ENCODE measurements at regions not wholly inside any gene's neighbourhood (a gene's known extent, or its start where the extent isn't known, plus 50 kb on each side); places are given as distances from the start of the nearest gene placed in this dataset.

DNA sequence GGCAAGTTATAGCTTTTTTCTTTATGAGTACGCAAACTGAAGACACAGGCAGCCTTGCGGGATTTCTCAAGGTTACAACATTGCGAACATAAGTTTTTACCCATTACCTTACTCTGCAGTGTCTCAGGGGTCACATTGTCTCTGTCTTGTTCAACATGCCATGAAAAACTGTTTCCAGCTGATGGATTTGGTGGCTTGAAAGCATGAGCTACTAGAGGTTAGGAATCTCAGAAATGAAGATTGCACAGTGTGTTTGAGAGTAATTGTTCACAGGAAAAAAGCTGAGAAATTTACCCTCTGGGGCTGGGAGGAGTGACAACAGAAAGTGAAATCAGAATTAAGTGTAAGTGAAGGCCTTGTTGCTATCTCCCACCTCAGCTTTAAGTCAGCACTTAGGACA, 568.6 kb downstream of the TAFA4 start:
- Mint-ChIP-seq H3K4me1 (no peaks in the 10 kb centered on the region), H3K9me3 (no peaks in the 10 kb centered on the region), H3K27ac (no peak overlapping the region), H3K36me3 (ENCODE audit: low read depth) (no peaks in the 10 kb centered on the region), H3K4me3 (no peak overlapping the region), H3K27me3 (ENCODE audit: low read depth) (no peaks in the 10 kb centered on the region)
- TF ChIP-seq, protein P1, sequence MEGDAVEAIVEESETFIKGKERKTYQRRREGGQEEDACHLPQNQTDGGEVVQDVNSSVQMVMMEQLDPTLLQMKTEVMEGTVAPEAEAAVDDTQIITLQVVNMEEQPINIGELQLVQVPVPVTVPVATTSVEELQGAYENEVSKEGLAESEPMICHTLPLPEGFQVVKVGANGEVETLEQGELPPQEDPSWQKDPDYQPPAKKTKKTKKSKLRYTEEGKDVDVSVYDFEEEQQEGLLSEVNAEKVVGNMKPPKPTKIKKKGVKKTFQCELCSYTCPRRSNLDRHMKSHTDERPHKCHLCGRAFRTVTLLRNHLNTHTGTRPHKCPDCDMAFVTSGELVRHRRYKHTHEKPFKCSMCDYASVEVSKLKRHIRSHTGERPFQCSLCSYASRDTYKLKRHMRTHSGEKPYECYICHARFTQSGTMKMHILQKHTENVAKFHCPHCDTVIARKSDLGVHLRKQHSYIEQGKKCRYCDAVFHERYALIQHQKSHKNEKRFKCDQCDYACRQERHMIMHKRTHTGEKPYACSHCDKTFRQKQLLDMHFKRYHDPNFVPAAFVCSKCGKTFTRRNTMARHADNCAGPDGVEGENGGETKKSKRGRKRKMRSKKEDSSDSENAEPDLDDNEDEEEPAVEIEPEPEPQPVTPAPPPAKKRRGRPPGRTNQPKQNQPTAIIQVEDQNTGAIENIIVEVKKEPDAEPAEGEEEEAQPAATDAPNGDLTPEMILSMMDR (IDR thresholded peaks at IDR 0.05; ENCODE audit: unreplicated experiment in 3 of 3), result no peak

DNA sequence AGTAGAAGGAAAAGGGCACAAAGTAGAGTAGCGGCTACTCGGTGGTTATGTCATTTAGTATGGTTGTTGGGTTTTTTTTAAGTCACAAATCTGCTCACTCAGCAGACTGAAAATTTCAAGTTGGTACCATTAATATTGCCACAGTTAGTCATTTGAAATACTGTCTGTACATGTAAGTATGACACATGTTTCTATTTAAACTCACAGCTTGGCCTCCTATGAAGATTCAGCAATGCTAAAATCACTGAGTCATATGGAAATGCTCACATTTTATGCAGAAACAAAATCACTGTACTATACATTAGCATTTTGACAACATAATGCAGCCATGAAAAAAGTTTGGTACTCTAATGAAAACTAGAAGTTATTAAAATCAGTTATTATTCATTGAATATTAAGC, 571.9 kb downstream of the TAFA4 start:
- no peaks in the 10 kb centered on the region for H3K9me3 Mint-ChIP-seq
- no peak overlapping the region for H3K27ac Mint-ChIP-seq
- H3K4me1 Mint-ChIP-seq, result no peaks in the 10 kb centered on the region
- TF ChIP-seq, protein P1 (IDR thresholded peaks at IDR 0.05; ENCODE audit: unreplicated experiment in 3 of 3), result no peak
- H3K4me3 Mint-ChIP-seq, result no peak overlapping the region
- no peaks in the 10 kb centered on the region for H3K27me3 Mint-ChIP-seq (ENCODE audit: low read depth)
- no peaks in the 10 kb centered on the region for H3K36me3 Mint-ChIP-seq (ENCODE audit: low read depth)

DNA sequence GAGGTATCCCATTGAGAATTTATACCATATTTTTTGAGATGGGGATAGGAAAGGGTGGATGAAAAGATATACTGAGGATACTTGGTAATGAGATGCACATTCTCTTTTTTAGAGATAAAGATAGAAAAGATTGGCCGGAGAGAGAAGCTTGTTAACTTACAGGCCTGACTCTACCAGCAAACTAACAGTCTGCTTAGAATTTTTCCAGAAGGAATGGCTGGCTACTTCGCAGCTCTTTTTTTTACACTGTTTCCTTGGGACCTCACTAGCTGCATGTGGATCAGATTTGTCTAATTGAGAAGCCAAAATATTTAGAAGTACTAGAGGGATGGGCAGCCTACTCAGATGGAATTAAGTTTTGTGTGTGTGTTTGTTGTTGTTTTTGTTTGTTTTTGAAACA, 586.6 kb downstream of the TAFA4 start:
- Mint-ChIP-seq H3K36me3 (ENCODE audit: low read depth) (no peaks in the 10 kb centered on the region), H3K4me3 (no peak overlapping the region), H3K27ac (no peak overlapping the region), H3K4me1 (peaks cover 6% of the 10 kb centered on the region), H3K27me3 (ENCODE audit: low read depth) (no peaks in the 10 kb centered on the region), H3K9me3 (no peaks in the 10 kb centered on the region)
- TF ChIP-seq, protein P1 (IDR thresholded peaks at IDR 0.05; ENCODE audit: unreplicated experiment in 3 of 3), result no peak

DNA sequence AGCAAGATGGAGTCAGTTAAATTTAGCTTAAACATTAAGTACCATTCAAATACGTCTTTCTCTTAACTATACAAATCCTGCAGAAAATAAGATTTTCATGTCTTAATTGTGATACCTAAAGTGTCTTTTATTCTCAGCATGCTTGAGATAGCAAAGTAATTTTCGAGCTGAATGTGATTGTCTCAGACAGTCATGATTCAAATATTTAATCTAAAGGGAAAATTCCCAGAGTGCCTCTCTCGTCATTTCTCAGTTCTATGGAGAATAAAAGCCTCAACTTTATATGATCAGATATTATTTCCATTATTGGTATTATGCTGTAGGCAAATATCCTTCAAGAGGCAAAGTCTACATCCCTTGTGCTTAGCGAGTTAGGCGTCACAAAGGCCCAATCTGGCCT, 589.9 kb downstream of the TAFA4 start:
- no peak overlapping the region for H3K27ac Mint-ChIP-seq
- H3K4me1 Mint-ChIP-seq, result no peaks in the 10 kb centered on the region
- H3K36me3 Mint-ChIP-seq (ENCODE audit: low read depth), result no peaks in the 10 kb centered on the region
- no peaks in the 10 kb centered on the region for H3K9me3 Mint-ChIP-seq
- H3K4me3 Mint-ChIP-seq, result no peak overlapping the region
- H3K27me3 Mint-ChIP-seq (ENCODE audit: low read depth), result no peaks in the 10 kb centered on the region
- TF ChIP-seq, protein P1 (IDR thresholded peaks at IDR 0.05; ENCODE audit: unreplicated experiment in 3 of 3), result no peak

DNA sequence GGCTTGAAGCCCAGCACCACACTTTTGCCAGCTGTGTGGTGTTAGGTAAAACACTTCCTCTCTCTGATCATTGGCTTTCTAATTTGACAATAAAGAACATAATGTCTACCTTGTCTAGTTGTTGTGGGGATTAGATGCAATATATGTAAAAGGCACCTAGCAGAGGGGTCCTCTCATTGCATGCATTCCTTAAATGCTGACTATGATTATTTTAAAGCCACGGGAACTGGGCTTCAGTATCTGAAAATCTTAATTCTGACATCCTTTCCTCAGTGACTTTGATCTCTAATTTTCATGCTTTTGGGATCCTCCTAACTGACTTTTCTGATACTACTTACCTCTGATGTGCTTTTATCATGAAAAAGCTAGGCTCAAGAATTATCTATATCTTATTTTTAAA, 596.3 kb downstream of the TAFA4 start:
- peaks cover 4% of the 10 kb centered on the region for H3K27me3 Mint-ChIP-seq (ENCODE audit: low read depth)
- no peak overlapping the region for H3K4me3 Mint-ChIP-seq
- H3K9me3 Mint-ChIP-seq, result no peaks in the 10 kb centered on the region
- TF ChIP-seq, protein P1 (IDR thresholded peaks at IDR 0.05; ENCODE audit: unreplicated experiment in 3 of 3), result no peak
- H3K36me3 Mint-ChIP-seq (ENCODE audit: low read depth), result no peaks in the 10 kb centered on the region
- no peaks in the 10 kb centered on the region for H3K4me1 Mint-ChIP-seq
- H3K27ac Mint-ChIP-seq, result no peak overlapping the region

DNA sequence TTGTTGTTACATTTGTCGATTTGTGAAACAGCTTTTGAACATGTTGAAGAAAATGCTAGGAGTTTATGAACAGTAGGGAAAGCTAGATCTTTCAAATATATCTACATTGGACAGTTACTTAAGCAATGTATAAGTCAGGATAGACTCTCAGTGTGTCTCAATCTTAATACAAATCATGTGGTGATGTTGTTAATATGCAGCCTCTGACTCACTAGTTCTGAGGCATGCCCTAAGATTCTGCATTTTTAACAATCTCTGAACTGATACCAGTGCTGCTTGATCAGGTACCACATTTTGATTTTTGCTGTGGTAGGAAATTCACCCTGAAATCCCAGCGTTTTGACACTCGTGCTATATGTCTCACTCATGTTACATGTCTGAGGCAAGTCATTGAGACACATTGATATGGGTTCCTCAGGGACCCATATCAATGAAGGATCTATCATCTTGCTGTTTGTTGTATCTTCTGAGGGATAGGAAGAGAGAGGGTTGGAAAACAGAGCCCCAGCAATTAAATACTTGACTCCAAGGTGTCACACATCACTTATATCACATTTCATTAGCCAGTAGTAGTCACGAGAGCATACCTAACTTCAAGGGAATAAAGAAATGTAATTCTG, 597.9 kb downstream of the TAFA4 start:
- H3K27ac Mint-ChIP-seq, result no peak overlapping the region
- H3K9me3 Mint-ChIP-seq, result no peaks in the 10 kb centered on the region
- H3K4me1 Mint-ChIP-seq, result no peaks in the 10 kb centered on the region

More for the DNA sequence above, 597.9 kb downstream of the TAFA4 start:
- TF ChIP-seq, protein P1 (IDR thresholded peaks at IDR 0.05; ENCODE audit: unreplicated experiment in 3 of 3), result no peak
- peaks cover 4% of the 10 kb centered on the region for H3K27me3 Mint-ChIP-seq (ENCODE audit: low read depth)
- H3K4me3 Mint-ChIP-seq, result no peak overlapping the region
- no peaks in the 10 kb centered on the region for H3K36me3 Mint-ChIP-seq (ENCODE audit: low read depth)
